Right renal cortex interstitium (tissue), 3 donors: ENCODE measurements at regions not wholly inside any gene's neighbourhood (a gene's known extent, or its start where the extent isn't known, plus 50 kb on each side); places are given as distances from the start of the nearest gene placed in this dataset.
"Not testable (repeated sequence)": the region's sequence is repeated elsewhere in the genome, so short reads cannot be mapped to it uniquely, and the experiment has no call there.

Source experiments
- DNase-seq, 3 donors: peaks; one replicate each; pipeline ENCODE4 v3.0.0-alpha.2; 2013; ENCODE audit warnings: low read depth in 3 of 3, low spot score in 2 of 3

DNA sequence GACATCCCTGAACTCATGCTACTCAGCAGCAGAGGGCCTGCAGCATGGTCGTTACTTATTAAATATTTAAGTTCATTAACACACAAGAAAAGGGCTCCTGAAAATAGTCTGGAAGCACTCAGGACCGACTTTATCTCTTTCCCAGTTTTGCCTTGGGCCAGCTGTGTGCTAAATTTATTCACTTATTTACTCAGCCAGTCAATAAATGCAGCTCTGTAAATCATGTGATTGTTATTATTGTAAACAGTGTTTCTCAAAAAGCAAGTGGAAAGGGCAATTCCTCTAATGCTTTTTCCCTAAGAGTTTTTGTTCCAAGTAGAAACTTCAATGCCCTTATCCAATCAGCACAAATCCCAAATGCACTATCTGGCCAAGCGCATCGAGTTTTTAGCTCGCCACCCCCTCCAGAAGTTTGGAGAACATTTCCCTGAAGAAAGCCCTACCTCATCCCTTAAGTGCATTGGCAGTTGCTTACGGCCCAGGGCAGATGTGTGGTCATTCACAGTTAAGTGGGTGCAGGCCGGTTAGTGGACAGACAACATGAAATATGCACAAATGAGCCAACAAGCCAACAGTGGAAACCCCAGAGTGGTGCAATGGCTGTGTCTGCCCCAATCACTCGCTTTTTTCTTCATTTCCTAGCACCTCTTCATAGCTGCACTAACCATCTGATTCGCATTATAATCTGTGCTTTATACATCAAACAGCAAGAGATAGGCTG, 125.8 kb downstream of the SMIM20 start:
- no peak for DNase-seq

DNA sequence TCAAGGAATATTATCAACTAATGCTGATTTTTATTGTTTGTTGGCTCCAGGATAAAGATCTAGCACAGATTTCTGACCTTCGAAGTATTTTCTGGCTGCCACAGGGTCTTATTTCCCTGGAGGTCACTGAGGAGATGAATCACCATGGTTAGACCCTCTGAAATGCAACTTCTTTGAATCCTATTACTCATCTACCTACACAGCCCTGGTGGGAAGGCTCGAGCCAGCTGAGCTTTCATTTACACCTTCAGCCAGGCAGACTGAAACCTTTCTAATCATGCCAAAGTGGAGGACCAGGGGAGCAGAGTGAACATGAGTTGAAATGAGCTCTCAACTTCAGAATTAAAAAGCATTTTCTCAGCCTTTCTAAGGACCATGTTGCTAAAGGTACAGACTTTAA, 130.5 kb downstream of the SMIM20 start:
- DNase-seq: no peak

DNA sequence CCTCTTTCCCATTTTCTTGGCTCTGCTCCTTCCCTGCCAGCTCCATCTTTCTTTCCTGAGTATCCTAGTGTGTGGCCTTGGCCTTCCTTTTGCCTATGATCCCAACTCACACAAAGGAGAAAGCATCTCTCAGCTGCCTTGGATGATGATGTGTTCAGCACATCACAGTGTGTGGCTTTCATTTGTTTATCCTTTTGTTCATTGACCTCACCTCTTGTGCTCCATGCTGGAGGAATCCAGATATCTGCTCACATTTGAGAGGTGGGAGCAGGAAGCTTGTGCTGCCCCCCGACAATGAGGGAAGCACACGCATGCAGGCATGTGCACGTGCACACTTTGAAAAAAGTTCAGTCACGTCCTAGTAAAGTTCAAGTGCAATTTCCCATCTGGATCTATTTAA, 131.0 kb downstream of the SMIM20 start:
- DNase-seq: no peak

DNA sequence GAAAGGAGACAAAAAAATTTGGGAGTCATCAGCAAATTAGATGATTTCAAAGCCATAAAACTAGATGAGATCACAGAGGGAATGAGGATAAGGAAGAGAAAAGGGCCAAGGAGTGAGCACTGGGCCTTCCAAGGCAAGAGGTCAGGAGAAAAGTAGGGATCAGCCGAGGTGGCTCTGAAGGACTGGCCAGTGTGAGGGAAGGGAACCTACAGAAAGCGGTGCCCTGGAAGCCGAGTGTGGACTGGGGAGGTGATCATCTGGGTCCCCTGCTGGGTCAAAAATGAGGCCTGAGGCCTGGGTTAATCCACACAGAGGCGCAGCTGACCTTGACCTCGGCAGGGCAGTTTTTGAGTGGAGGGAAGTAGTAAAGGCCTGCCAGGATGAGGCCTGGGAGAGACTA, 133.8 kb downstream of the SMIM20 start:
- DNase-seq: no peak

DNA sequence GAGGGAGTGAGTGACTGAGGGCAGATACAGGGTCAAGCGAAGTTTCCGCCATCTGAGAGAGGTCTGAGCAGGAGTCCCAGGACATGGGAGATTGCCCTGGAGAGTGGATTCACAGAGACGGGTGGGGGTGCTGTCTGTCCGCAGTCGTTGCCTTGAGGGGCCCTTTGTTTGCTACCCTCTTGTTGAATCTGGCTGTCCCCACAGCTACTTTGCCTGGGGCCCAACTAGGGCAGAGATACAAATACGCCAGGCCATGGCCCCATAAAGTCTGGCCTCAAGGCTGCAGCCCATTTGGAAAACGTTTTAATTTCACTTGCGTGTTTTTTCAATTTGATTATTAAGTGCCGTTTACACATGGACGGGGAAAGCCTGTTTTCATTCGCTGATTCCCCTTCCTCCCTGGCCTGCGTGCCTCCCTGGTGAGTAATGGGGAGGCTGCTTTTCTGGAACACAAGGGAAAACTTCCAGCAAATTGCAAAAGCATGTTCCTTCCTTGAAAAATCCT, 134.4 kb downstream of the SMIM20 start:
- no peak for DNase-seq

DNA sequence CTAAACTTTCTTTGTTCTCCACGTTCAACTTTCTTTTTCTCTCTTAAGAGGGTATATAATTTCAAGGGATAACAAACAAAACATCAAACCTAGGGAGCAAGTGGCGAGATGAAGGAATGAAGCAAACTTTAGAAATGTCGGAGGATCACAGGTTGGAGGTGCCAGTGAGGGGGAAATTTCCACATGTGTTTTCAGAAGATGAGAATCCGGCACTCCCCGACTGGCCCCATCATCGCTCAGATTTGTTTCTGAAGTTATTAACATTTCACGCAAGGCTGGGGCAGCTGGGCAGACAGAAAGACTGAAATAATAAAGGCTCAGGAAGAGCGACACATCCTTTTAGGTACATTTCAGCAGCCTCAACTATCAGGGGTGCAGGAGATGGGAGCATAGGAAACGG, 134.9 kb downstream of the SMIM20 start:
- no peak for DNase-seq

DNA sequence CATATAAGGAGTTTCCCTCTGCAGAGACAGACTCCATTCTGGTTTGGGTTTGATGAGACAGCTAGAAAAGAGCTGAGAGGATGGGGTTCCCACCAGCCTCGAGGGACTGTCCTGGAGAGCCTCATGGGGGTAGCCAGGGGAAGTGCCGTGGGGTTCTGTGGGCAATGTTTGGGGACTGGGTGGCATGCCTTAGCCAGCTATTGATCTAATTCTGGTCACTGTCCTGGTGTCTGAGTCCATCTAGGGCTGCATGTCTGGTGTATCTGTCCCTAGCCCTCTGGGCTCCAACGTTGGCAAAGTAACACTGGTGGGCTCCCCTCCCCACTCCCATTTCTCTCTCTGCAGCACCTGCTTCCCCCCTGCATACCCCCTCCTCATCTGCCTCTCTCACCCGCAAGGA, 135.4 kb downstream of the SMIM20 start:
- DNase-seq: no peak

DNA sequence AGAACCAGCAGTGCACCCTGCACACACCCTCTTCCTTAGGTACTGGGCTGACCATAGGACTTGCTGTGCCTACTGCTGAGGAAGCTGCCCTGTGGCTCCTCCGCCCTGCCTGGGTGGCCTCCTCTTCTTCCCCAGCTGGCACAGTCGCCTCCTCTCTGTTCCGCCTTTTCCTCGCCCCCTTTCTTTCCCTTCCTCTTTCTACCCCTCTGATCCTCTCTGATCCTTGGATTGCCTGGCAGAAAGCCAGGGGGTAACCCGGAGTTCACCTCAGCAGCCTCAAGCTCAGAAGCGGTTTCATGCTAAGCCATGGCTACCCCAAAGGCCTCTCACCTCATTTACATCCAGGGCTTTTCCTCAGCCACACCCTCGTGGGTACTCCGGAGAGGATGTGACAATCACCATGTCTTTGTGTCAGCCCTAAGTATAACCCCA, 136.2 kb downstream of the SMIM20 start:
- DNase-seq: no peak

DNA sequence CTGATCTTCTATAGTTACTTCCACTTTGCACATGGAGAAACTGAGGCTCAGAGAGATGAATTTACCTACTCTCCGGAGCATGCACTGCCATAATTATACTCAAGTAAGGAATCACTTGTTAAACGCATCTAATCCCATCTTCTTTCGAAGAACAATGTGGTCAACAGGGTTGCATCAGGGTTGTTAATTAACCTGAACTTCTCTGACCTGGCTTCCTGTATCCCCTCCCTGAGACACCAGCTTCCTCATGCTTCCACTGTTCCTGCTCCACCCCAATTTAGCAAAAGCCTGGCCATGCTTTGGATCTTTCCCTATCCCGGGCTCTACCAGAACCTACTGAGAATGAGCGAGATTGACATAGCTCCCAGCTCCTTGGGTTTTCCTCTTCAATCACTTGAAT, 136.7 kb downstream of the SMIM20 start:
- DNase-seq: no peak

DNA sequence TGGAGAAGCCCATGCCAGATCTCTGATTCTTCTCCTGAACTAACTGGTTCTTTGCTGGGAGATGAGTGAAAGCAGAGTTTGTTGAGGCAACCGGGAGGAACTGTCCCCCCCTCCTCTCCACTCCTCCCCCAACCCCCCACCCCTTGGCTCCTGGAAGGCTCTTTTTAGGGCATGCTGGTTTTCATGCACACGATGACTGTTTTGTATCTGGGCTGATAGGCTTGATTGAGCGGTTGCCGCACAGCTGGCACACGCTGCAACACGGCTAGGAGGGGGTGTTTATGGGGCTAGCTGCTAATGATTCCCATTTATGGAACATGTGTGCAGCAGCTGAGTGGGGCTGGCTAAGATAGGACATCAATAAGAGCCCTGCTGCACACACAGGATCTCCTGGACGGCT, 137.2 kb downstream of the SMIM20 start:
- DNase-seq: no peak

DNA sequence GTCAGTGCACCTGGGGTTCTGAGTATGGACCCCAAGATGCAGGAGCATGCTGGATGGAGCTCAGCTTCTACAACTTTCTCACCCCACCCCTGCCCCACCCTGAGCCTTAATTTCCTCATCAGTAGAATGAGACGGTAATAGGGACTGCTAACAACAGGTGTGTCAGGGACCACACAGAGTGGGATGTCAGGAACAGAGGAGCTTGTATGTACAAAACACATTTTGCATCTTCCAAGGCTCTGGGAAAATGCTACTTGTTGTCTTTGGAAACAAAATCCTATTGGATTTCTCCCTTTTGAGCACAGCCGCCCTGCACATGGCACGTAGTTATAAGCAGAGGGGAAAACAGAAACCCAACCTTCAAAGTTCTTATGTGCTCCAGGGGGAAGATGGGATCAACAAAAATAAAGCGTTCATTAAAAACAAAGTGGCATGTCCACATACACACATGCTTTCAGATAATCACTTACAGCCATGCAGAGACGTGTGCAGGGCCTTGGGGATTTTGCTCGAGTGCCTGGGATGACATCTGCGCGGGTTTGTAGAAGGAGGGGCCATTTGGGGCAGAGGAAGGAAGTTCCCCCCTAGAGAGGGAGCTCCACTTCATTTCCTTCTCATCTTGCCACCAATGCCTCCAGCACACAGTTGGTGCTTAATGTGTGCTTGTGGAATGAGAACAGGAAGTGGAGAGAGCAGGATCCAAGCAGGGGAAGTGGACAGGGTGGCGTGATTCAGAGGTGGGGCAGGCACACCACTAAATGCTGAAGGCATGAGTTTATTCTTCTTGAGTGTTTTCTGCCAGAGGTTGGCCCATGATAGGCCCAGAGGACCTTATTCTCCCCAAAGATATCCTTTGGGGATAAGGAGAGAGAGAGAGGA, 138.9 kb downstream of the SMIM20 start:
- DNase-seq: no peak

DNA sequence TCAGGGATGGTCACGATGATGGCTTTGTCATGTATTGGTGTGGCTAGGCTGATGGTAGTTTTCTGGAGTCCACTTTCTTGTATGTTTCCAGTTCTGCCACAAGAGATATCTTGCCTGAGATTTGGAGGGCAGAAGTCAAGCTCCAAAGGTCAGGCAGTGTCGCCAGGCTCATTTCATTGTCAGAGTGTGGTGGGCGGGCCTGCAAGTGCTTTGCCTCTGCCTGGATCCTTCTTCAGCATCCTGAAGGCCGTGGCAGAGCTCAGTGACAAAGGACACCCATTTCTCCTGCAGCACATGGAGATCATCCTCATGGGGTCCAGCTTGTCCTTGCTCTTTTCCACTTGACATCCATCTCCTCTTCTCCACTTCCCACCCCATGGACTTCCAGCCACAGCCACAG, 139.7 kb downstream of the SMIM20 start:
- DNase-seq: no peak

DNA sequence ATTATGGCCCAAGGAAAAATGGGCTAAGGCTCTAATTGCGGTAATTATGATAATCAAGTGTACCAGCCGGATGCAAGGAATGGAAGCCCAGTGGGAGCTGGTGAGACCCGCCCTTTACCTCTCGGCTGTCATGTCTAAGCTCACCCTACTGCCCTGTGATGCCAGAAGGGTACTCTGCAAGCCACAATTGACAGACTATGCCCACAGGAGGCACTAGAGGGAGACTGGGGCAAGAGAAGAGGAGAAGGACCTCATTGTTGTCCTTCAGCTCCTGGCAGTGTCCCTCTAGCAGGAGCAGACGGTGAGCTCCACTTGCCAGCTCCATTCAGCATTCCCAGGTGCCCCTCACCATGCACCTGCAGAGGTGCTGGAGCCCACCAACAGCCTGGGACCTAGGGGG, 141.8 kb downstream of the SMIM20 start:
- DNase-seq: no peak

DNA sequence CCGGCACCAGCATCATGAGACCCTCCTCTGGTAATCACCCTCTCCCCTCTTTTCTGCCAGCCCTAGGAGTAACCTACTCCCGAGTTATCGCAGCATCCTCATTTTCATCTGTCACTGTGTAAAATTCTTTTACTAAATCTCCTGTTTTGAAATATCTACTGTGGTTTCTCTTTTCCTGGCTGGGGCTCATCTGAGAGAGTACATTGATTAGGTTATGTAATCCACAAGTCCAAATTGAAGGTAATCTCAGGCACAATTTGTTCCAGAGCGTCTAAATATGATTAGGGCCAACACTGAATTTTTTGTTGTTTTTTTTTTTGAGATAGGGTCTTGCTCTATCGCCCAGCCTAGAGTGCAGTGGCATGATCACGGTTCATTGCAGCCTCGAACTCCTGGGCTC, 142.4 kb downstream of the SMIM20 start:
- DNase-seq: no peak

DNA sequence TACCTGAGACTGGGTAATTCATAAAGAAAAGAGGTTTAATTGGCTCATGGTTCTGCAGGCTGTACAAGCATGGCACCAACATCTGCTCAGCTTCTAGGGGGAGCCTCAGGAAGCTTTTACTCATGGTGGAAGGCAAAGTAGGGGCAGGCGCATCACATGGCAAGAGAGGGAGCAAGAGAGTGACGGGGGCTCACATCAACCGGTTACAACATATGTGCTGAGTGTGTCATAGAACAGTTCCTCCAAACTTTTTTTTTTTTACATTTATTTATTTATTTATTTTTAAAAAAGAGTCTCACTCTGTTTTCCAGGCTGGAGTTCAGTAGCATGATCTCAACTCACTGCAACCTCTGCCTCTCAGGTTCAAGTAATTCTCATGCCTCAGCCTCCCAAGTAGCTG, 143.8 kb downstream of the SMIM20 start:
- DNase-seq: not testable (repeated sequence)

DNA sequence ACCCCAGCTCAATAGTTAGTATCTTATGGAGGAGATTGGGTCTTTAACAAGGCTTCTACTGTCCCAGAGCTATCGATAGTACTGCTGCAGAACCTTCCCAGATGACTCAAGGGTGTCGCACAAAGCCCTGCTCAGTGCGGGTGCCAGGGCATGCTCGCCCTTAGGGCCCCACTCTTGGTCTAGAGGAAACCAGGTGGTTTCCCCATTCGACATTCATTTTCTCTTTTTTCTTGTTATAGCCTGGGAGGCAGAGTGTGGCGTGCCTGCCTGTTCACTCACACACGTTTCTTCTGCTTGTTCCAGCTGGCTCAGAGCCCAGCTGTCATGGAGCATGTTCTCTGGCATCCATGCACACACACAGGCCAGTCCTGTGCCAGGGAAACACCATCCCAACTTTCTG, 144.5 kb downstream of the SMIM20 start:
- no peak for DNase-seq

DNA sequence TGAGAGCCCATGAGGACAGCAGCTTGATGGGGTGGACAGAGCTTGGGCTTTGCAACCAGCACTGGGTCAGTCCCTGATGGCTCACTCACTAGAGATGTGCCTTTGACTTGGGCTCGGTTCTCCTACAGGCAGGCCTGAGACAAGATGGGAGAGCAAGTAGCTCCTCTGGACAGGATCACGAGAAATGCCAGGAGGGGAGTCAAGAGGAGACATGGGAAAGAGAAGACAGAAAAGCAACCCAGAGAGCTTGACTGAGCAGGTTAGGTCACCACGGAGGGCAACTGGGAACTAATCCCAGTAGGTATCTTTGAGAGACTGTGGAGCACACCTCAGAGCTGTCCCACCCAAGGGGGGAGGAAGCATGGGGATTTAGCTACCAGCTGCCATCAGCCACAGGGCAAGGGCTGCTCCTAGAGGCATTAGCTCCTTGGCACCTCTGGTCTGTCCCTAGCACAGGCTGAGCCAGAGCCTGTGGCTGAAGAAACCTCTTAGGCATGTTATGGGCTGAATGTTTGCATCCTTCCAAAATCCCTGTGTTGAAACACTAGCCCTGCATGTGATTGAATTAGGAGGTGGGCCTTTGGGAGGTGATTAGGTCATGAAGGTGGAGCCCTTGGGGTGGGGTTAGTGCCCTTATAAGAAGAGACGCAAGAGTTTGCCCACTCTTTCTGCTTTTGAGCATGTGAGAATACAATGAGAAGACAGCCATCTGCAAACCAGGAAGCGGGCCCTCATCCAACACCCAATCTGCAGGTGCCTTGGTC, 145.6 kb downstream of the SMIM20 start:
- DNase-seq: no peak

DNA sequence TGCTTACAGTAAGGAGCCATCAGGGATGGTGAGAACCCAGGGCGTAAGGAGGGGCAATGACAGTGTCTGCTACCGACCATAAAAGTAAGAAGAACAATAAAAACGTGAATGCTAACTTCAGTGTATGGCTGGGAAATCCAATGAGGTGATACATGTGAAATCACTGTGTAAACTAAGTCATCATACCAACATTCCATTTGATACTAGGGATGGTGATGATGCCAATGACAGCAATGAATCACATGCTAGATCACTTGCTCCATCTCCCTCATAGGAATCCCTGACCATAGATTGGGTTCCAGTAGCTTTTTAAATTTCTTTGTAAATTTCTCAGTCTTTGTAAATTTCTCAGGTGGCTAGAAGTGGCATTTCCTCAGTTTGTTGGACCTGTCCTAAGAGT, 146.3 kb downstream of the SMIM20 start:
- DNase-seq: no peak

DNA sequence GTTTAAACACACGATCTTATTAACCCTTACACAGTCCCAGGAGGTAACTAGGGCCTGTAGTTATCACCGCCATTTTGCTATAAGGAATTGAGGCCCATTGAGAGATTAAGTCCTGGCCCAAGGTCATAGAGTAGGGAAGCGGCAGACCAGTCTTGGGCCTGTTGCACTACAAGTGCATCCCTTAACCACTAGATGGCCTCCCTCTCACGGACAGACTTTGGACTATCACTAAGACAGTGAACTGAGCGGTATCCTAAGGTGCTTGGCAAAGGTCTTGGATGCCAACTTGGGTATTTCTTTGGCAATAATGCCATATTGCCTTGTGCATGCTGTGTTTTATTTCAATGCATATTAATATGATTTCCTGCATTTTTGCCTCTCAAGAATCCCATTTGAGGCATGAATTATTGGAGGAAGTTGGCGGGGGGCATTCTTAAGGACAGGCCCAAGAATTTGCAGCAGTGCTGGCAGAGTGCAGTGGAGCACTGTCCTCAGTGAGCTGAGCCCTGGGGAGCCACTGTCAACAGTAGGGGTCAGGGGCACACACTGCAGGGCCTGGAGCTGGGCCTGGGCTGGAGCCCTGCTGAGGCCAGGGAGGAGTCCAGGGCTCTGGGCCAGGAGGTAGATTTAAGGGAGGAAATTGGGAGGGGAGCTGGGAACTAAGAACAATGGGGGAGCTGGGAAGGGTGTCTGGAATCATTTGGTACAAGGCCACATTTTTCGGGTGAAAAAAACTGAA, 147.4 kb downstream of the SMIM20 start:
- no peak for DNase-seq

DNA sequence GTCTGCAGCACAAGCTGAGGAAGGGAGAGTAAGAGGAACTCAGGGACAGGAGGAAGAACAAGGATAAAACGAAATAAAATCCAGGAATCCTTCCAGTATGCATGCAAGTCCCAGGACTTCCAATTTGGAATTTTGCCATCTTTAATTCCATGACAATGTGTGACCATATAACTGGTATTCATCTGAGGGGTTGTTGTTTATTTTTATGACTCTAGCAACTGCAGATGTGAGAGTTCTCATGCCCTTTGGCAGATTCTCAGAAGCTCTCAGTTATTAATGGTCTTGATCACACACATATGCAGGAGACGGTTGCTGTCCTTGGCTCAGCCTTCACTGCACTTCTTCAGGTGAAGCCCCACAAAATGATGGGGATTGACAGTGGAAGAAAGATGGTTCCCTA, 148.2 kb downstream of the SMIM20 start:
- DNase-seq: no peak

DNA sequence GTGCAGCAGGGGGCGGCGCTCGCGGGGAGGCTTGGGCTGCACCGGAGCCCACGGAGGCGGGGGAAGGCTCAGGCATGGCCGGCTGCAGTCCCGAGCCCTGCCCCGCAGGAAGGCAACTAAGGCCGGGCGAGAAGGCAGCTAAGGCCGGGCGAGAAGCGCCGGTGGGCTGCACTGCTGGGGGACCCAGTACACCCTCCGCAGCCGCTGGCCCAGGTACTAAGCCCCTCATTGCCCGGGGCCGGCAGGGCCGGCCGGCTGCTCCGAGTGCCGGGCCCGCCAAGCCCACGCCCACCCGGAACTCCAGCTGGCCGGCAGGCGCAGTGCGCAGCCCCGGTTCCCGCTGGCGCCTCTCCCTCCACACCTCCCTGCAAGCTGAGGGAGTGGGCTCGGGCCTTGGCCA, 150.0 kb downstream of the SMIM20 start:
- not testable (repeated sequence) for DNase-seq
